ENCODE measurements at regions not wholly inside any gene's neighbourhood (a gene's known extent, or its start where the extent isn't known, plus 50 kb on each side); places are given as distances from the start of the nearest gene placed in this dataset.

- Histone ChIP-seq H3K27ac (no peak overlapping the region), H3K36me3 (no peaks in the 10 kb centered on the region), H3K9me3 (no peaks in the 10 kb centered on the region), H3K27me3 (no peaks in the 10 kb centered on the region), H3K4me3 (ENCODE audit: low read depth in 1 of 2, low read length in 1 of 2) (no peak overlapping the region), H3K4me1 (ENCODE audit: control insufficient read depth in 1 of 2, insufficient read depth in 1 of 2, low read depth in 1 of 2, low read length in 1 of 2) (no peaks in the 10 kb centered on the region)
- no peak for TF ChIP-seq CTCF (IDR thresholded peaks at IDR 0.05)
Observed at GRCh38 chr10:4511509-4511908, 314.5 kb upstream of the AKR1E2 start.

GRCh38 chr10:4509405-4509804, 316.6 kb upstream of the AKR1E2 start:
- no peaks in the 10 kb centered on the region for H3K9me3 ChIP-seq
- H3K4me1 ChIP-seq (ENCODE audit: control insufficient read depth in 1 of 2, insufficient read depth in 1 of 2, low read depth in 1 of 2, low read length in 1 of 2): no peaks in the 10 kb centered on the region
- no peaks in the 10 kb centered on the region for H3K27me3 ChIP-seq
- TF ChIP-seq CTCF (IDR thresholded peaks at IDR 0.05): no peak
- H3K27ac ChIP-seq: no peak overlapping the region
- no peak overlapping the region for H3K4me3 ChIP-seq (ENCODE audit: low read depth in 1 of 2, low read length in 1 of 2)
- no peaks in the 10 kb centered on the region for H3K36me3 ChIP-seq

GRCh38 chr10:4506095-4506494, 319.9 kb upstream of the AKR1E2 start:
- no peak for TF ChIP-seq CTCF (IDR thresholded peaks at IDR 0.05)
- Histone ChIP-seq H3K36me3 (no peaks in the 10 kb centered on the region), H3K4me3 (ENCODE audit: low read depth in 1 of 2, low read length in 1 of 2) (no peak overlapping the region), H3K9me3 (no peaks in the 10 kb centered on the region), H3K27me3 (no peaks in the 10 kb centered on the region), H3K27ac (no peak overlapping the region), H3K4me1 (ENCODE audit: control insufficient read depth in 1 of 2, insufficient read depth in 1 of 2, low read depth in 1 of 2, low read length in 1 of 2) (no peaks in the 10 kb centered on the region)

- H3K27me3 ChIP-seq: no peaks in the 10 kb centered on the region
- no peaks in the 10 kb centered on the region for H3K4me1 ChIP-seq (ENCODE audit: control insufficient read depth in 1 of 2, insufficient read depth in 1 of 2, low read depth in 1 of 2, low read length in 1 of 2)
- H3K27ac ChIP-seq: no peak overlapping the region
- TF ChIP-seq CTCF (IDR thresholded peaks at IDR 0.05): no peak
- H3K9me3 ChIP-seq: no peaks in the 10 kb centered on the region
- no peaks in the 10 kb centered on the region for H3K36me3 ChIP-seq
- no peak overlapping the region for H3K4me3 ChIP-seq (ENCODE audit: low read depth in 1 of 2, low read length in 1 of 2)
Observed at GRCh38 chr10:4504550-4504949, 321.5 kb upstream of the AKR1E2 start.

GRCh38 chr10:4503076-4503475, 322.9 kb upstream of the AKR1E2 start:
- no peaks in the 10 kb centered on the region for H3K9me3 ChIP-seq

More at GRCh38 chr10:4503076-4503475, 322.9 kb upstream of the AKR1E2 start:
- H3K4me3 ChIP-seq (ENCODE audit: low read depth in 1 of 2, low read length in 1 of 2): no peak overlapping the region
- no peaks in the 10 kb centered on the region for H3K4me1 ChIP-seq (ENCODE audit: control insufficient read depth in 1 of 2, insufficient read depth in 1 of 2, low read depth in 1 of 2, low read length in 1 of 2)
- no peak for TF ChIP-seq CTCF (IDR thresholded peaks at IDR 0.05)
- no peak overlapping the region for H3K27ac ChIP-seq
- no peaks in the 10 kb centered on the region for H3K36me3 ChIP-seq
- no peaks in the 10 kb centered on the region for H3K27me3 ChIP-seq

Data from neutrophil (primary cell).